GM23338 (cell line): ENCODE measurements at regions not wholly inside any gene's neighbourhood (a gene's known extent, or its start where the extent isn't known, plus 50 kb on each side); places are given as distances from the start of the nearest gene placed in this dataset.

Source experiments
- CTCF ChIP-seq, 2 experiments: fragments of 200-600 bp in 1 of 2; sonication (generic) in 1 of 2; conservative IDR thresholded peaks; 2 replicates each; pipeline versions ENCODE4 v1.5.1 to v1.6.1; 2016 to 2017; ENCODE audit warnings: antibody characterized with exemption in 2 of 2, low read depth in 2 of 2, mild to moderate bottlenecking in 2 of 2, moderate library complexity in 1 of 2
- ETS1 ChIP-seq: IDR thresholded peaks from 2 replicates; pipeline ENCODE4 v1.6.1; 2016; ENCODE audit warnings: antibody characterized with exemption
- POLR2AphosphoS5 ChIP-seq: IDR thresholded peaks from 2 replicates; pipeline ENCODE4 v1.6.1; 2016; ENCODE audit warnings: antibody characterized with exemption, low read depth
- ZNF331 ChIP-seq: fragments of 250-450 bp; sonication (Bioruptor Pico); IDR thresholded peaks from 2 replicates; pipeline ENCODE4 v1.5.0; 2020; ENCODE audit warnings: low read depth, mild to moderate bottlenecking, moderate library complexity

- TF ChIP-seq POLR2AphosphoS5 (no peak), CTCF (conservative IDR thresholded peaks at IDR 0.05; ENCODE audit: low read depth in 2 of 2) (no peak), ZNF331 (no peak), ETS1 (no peak)
These were observed 146.2 kb upstream of the ZC3H11B start for GRCh38 chr1:219759095-219759494.
